Activated CD4-positive, alpha-beta T cell treated with anti-CD3 and anti-CD28 coated beads, Interleukin-2, amount 50 U/mL, for 4 hours (primary cell): ENCODE measurements at regions not wholly inside any gene's neighbourhood (a gene's known extent, or its start where the extent isn't known, plus 50 kb on each side); places are given as distances from the start of the nearest gene placed in this dataset.

ENCODE experiments used
- DNase-seq, 2 experiments: peaks; one replicate each; pipeline ENCODE4 v3.0.0-alpha.2; 2020

DNA sequence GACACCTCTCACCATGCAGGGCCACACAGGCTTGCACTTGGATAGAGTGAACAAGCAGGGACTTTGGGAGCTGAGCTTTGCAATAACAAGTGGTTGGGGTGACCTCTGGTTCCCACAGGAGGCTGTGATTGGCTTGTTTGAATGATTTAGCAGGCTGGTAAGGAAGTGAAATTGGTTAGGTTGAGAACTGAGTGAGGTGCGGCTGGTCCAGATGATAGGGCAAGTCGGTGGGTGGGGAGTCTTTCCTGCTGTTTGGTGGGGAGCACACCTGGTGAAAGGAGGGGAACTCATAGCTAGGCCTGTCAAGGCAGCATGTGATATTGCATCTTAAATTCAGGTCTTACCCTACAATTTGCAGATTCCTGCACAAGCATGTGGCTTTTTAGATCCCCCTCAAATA lies 794.6 kb upstream of the ZNF608 start:
- no peak for DNase-seq

DNA sequence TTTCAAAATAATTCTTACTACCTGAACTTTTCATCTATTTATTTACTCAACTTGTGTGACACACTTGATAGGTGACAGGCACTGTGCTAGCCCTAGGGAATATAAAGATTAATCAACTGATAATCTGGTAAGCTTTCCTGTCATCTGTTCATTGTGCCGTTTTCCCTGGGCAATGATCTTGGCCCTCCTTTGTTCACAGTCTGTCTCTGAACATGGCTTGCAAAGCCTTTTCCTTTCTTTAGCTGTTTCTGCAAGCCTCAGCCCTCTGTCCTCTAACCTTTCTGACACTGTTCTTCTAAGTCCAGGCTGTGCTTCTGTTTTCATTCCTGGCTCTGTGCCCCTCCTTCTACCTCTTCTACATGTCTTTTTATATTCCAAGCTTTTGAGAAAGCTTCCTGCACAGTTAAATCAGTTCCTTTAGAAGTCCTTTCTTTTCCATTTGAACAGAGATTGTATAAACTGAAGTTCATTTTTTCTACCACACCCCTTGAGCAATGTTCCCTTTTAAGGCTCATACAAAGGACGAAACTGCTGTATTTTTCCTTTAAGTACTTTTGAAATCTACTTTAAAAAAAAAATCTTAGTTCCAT lies 803.0 kb upstream of the ZNF608 start:
- DNase-seq, result no peak

DNA sequence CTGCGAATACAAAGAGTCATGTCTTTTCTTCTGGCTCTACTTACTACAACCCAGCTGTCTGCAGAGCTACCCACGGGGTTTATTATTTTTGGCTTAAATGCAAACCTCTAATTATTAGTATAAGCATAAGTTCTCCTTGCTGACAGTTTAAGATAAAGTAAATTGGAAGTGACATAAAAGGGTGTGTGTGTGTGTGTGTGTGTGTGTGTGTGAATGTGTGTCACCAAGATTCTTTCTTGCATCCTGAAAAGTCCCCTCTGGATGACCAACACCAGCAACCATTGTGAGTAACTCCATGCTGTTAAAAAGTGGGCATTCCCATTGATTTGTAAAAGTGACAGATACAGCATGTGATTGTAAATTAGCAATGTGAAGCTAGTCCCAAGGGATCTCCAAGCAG lies 803.8 kb upstream of the ZNF608 start:
- no peak for DNase-seq

DNA sequence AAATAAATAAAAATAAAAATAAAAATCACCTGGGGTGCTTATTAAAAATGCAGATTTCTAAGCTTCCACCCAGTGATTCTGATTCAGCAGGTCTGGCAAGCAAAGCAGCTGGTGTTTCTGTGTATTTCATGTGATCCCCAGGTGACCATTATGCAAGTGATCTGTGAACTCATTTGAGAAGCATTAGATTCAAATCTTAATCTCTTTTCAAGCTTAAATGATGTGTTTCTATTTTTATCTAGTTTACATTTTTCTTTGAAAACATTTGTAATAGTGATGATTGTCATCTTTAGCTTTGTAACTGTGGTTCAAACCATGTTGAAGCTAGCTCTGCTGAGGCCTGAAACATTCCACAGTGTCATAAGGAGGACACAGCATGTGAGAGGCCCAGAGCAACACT lies 804.8 kb upstream of the ZNF608 start:
- no peak for DNase-seq

DNA sequence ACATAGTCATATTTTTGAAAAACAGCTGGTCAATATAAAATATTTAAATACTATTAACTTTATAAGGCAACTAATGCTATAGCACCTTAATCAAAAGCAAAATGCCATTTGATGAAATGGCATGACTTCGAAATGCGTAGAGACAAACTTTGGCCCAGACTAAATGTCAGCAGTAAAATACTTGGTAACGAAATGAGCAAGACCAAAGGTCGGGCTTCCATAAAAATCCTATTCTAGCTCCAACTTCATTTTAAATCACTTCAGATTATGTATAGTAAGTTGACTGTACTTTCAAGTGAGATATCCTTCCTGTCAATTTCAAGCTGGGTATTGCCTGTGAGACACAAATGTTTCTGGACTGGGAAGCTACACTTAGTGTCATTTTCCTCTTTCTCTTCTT lies 805.4 kb upstream of the ZNF608 start:
- no peak for DNase-seq

DNA sequence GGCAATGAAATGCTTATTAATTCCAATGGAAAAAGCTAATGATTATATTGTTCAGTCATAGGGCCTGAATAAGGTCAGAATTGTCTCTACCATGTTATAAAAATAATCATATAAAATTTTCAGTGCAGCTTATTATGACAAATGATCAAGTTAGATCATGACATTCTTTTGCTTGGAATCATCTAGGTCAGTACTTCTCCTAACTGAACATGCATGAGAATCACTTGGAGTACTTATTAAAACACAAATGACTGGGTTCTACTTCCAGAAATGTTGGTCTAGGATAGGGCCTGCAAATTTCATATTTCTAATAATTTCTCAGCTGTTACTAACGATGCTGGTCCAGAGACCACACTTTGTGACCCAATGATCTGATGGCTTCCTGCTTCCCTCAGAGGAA lies 806.0 kb upstream of the ZNF608 start:
- no peak for DNase-seq

DNA sequence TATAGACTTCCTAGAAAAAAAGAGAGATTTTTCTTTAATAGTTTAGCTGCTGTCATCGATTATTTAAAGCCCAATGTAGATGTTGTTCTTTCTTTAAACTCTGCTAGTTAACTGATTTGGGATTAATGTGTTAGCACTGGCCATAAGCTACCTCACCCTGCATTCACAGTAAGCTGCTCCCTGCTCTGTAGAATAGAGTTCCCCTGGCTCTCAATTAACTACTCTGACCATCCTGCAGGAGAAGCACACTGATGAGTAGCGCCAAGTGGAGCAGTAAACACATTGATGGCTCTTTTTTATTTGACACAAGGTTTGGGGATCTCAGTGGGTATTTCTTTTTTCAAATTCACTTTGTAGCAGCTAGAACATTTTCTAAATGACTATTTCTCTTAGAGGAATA lies 807.9 kb upstream of the ZNF608 start:
- DNase-seq, result no peak

DNA sequence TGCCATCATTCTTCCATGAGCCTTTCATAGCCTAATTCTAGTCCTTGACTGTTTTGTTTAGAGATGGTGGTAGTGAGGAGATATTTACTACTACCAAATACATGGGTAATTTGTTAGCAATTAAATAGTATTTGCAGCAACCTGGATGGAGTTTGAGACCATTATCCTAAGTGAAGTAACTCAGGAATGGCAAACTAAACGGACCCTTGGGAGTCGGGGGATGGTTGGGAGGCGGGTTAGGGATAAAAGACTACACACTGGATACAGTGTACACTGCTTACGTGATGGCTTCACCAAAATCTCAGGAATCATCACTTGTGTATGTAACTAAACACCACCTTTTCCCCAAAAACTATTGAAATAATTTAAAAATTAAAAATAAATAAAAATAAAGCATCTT lies 809.2 kb upstream of the ZNF608 start:
- no peak for DNase-seq

DNA sequence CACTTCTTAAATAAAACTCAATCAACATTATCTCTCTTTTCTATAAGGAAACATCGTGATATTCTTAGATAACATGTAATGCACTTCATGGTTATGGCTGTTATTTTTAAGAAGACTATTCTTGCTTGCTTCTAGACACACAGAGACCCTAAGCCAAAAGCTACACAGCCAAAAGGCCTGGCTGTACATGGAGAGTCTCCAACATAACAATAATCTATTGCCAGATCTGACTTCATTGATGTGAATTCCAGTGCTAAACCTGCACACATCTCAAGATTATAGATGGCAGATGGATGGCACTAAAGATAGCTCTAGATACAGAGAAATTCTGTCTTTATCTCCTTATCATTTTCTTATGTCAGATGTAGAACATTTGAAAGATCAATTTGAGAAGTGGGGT lies 811.6 kb upstream of the ZNF608 start:
- no peak for DNase-seq

DNA sequence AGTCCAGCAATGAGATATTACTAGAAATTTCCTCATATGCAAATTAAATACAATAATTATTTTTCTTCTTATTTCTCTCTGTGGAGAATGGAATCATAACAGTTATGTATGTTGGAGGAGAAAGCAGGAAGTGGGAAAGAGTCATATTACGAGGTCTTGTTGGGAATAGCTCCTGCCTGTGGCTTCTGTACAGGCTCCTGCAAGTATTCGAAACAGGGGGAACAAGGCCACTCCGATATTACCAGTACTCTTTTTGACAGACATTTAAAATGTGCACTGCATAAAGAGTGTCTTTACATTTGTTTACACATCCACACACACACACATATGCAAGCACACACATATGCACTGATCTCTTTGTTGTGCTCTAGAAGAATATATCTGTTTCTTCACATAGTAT lies 812.0 kb upstream of the ZNF608 start:
- no peak for DNase-seq

DNA sequence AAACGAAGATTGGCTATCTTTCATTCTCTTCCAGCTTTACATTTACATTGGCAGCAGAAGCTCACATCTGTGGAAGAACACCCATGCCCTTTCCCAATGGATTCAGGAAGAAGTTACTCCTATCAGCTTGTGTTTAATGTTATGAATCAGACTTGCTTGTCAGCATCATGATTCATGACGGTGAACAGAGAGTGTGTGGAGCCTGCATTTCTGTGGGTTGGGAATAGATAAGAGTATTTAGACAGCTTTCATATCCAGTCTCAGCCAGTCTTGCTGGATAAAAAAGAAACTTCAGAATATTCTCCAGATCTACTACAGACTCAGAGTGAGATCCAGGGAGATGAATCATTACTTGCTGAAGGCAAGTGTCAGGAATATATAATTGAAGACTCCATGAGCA lies 812.9 kb upstream of the ZNF608 start:
- no peak for DNase-seq

DNA sequence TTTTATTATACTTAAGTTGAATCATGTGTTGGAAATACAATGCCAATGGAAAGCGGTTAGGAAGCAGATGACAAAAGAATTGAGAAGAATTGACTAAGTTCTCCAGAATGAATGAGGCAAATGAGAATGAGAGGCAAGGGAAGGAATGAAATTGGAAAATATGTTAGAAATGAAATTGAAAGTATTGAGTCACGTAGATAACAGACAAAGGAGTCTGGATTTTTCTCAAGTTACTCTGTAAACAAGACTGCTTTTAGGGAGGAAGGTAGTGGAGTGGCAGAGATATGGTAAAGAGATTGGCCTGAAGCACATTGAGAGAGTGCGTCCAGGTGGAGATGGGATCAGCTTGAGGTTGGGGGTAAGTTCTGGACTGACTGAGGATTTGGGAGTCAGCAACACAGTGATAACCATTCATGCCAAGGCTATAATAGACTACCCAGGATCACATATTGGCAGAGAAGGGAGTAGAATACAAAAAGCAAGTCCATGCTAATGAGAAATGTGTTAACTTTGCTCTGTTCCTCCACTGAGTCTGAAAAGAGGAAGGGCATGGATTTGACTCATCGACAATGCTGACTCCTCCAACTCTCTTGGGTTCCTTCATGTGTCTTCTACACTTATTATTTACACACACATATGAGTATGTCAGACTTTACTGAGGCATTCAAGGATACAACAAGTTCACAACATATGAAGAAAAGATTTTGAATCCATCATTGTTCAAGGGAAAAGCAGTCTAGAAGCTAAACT lies 814.2 kb upstream of the ZNF608 start:
- no peak for DNase-seq

DNA sequence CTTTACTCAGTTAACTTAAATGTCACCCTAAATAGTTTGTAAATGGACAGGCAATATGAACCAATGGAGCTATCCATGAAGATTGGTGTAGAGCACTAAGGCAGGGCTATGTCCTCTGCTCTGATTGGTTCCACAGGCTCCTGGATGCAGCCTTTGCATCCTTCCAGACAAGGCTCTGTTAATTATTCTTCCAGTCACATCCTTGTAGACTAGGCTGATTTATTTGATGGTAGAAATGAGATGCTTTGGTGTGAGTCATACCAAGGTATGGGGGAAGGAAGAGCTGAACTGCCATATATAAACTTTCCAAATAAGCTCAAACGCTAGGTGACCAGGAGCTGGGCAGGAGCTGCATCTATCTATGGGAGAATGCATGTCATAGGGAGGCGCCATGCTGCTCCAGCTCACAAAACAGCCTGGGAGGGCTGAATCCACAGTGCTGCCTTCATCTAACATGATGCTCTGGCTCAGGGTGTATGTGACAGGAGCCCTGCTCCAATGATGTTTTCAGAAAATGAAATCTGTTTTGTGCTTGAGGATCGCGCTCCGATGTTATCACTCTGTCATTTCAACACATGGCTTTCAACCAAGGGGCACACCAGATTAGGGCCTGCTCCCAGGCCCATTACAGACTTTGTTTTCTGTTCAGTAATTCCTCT lies 818.0 kb upstream of the ZNF608 start:
- DNase-seq, result no peak

DNA sequence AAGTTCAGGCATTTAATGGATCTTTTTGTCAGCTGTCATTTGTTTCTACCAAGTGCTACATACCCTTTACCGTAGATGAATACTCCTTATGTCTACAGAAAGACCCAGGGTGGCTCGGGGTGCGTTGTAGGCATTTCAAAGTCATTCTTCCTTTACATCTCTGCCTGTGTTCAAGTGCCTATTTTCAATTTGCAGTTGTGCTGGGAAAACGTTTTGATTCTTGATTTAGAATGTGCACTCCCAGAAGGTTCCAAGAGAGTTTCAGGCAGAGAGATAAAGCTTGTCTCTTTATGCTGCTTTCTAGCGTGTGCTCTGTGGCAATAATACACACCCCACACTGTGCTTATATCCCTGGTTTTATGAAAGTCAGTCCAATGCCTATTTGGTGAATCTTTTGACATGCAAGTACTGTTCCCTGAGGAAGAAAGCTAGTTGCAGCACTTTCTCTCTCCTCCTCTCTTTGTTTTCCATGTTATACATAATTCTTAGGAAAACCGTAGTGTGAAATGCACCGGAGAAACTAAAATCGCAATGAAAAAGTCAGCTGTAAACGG lies 828.1 kb upstream of the ZNF608 start:
- no peak for DNase-seq

DNA sequence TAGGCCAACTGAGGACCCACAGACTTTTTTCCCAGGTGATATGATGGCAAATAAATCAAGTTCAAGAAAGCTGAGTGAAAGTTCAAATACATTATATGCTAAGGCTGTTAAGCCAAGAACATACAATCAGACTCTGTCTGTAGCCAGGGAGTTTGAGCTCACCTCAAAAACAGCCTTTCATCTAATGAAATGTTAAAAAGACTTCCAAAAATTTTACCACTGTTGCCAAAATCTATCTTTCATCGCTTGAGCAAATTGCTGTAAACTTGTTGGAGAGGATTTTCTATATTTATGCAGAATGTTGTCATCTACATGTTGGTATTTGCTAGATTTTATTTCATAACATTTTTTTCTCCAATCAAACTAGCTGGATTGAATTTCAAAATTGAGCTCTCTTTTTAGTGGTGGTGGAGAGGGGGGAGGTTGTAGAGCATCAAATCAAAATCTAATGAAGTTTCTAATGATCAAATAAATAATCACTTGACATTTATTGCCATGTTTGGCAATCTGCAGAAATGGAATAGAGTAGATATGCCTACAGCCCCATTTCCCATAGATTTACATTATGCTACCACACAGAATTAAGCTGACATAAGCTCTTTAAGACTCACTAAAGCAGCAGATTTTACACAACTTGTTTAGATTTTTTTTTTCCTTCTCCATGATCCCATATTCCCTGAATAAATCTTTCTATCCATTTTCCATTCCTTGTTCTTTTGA lies 828.9 kb upstream of the ZNF608 start:
- DNase-seq, result no peak

DNA sequence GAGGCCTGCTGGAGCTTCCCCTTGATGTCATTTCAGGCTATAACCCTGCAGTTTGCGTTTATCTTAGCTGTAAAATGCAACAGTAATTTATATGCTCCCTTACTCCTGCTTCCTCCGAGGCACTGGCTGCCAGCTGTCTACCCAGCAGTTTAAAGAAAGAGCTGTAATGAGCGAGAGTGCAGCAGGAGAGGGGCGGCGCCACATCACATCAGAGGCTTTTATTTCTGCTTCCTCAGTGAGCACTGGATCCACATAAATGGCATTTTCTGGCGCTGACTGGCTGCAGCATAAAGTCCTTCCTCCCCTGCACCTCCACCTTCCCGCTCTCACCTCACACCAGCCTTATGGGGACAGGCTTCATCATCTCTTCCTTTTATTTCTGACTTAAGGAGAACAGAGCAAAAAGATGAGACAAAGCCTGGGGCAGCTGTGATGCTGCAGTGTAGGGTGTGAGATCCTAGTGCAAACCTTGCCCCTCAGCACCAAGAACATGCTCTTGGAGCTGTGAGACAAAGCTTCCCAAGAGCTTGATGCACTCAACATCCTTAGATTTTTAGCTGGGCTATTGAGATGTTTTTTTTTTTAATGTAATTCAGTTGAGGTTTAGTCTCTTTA lies 829.6 kb upstream of the ZNF608 start:
- DNase-seq, result no peak

DNA sequence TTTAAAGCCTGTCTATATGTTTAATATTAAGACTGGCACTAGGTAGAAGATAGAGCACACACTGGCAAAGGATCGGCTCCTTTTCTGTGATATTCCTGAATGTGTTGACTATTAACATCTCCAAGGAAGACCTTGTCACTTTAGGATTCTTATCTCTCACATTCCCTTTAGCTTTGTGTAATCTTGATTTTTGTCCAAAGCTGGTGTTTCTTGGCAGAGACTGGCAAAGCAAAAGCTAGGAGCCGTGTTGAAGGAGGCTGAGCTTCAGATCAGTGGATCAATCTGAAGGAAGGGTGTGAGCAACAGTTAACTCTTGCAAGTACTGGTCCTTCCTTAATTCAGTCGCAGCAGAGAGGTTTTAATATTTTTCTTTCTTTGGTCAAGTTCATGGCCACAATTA lies 830.4 kb upstream of the ZNF608 start:
- no peak for DNase-seq

DNA sequence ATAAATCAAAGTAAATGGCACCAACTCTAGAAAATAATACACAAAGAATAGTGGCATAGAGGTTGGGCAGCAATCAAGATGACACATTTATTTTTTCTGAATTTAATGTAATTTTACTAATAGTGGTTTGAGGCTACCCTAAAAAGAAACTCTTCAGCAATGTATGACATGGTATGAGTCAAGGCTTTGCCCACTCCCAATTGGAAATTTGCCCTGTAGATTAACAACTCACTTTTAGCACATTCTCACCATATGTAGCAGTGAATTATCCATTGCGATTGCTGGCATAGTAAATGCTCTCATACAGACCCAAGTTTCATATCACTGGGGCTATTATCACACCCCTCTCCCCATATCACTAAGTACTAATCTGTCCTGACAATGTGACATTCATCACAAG lies 832.1 kb upstream of the ZNF608 start:
- DNase-seq, result no peak

DNA sequence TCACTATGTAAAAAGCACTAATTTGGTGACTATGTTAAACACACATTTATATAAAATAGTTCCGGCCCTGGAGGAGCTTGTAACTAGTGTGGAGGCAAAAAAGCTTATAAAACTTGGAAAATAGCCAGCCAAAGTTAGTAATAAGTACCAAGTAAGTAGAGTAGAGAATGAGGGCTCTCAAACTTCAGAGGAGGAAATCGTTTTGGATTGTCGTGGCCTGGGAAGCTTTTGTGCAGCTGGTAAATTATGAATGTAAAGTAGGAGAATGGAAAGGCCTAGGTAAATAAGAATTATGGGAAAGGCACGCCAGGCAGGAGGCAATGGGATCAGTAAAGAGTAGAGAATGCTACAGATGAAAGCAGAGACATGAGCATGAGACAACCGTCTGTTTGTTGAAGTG lies 832.7 kb upstream of the ZNF608 start:
- DNase-seq, result no peak

DNA sequence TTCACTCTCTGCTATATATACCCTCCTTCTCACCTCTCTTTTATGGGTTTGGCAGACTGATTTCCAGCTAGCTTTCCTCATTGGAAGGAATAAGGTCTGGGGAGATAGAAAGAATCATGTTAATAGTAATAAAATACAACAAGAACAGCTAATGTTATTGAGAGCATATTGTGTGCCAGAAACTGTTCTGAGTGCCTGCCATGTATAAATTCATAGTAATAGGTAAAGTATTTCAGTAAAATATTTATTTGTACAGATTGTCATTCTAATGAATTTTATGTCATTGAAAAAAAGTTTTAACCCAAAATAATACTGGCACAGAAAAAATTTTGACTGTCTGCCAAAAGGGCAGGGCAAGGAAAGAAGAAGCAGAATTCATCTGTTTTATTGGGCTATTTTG lies 834.9 kb upstream of the ZNF608 start:
- DNase-seq, result no peak

DNA sequence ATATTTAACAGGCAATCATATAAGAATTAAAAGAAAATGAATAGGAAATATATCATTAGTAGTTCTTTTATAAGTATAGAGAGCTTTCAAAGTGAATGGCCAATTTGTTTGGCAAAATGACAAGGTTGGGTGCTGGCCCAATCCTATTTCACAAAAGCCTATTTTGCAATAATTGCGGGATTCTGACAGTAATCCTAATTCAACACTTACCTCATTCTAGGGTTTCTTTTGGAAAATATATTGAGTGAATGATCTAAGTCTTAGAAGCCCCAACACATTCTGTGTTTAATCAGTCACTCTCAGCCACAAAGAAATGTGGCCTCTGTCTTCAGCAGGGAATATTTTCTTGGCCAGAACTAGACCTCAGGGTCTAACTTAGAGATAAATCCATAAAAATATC lies 835.9 kb upstream of the ZNF608 start:
- no peak for DNase-seq

DNA sequence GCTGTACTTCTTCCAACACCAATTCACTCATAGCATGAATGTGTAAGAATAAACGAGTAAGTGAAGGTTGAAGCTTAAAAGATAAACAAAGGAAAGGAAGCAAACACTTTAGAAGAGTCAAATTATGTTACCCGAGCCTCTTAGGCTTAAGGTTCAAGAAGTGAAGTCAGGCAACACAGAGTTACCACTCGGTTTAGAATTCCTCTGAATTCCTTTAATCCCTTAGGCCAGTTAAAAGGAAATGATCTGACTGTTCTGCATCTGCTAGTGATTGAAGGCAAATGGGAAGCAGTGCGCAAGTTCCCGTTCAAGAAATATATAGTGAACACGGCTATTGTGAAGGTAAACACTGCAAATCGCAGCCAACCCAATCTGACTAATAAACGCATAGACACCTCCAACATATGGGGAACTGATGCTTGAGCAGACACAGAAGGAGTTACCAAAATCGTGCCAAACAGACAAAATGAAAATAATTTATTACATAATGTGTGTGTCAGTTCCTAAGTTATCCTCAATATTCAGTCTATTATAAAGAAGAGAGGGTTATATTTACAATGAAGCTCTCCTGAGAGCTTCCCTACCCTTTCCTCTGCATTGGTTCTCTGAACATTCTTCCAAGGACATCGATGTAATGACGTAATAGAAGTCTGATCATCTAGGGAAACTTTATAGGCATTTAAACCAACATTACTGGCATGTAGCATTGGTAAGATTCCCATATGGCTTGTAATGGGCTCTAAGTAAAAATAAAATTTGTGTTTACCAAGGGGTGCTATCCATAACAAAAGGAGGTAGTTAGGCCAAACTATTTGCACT lies 837.1 kb upstream of the ZNF608 start:
- no peak for DNase-seq
